ENCODE measurements at regions not wholly inside any gene's neighbourhood (a gene's known extent, or its start where the extent isn't known, plus 50 kb on each side); places are given as distances from the start of the nearest gene placed in this dataset.

GRCh38 chr5:101717721-101718120 is 578.4 kb downstream of the SLCO4C1 start:
- no peak for TF ChIP-seq POLR2AphosphoS5 (IDR thresholded peaks at IDR 0.05; ENCODE audit: low read depth, low read length)
- TF ChIP-seq TAF1 (IDR thresholded peaks at IDR 0.05; ENCODE audit: borderline replicate concordance, insufficient read depth, low read length): no peak
